ENCODE measurements at regions not wholly inside any gene's neighbourhood (a gene's known extent, or its start where the extent isn't known, plus 50 kb on each side); places are given as distances from the start of the nearest gene placed in this dataset.

DNA sequence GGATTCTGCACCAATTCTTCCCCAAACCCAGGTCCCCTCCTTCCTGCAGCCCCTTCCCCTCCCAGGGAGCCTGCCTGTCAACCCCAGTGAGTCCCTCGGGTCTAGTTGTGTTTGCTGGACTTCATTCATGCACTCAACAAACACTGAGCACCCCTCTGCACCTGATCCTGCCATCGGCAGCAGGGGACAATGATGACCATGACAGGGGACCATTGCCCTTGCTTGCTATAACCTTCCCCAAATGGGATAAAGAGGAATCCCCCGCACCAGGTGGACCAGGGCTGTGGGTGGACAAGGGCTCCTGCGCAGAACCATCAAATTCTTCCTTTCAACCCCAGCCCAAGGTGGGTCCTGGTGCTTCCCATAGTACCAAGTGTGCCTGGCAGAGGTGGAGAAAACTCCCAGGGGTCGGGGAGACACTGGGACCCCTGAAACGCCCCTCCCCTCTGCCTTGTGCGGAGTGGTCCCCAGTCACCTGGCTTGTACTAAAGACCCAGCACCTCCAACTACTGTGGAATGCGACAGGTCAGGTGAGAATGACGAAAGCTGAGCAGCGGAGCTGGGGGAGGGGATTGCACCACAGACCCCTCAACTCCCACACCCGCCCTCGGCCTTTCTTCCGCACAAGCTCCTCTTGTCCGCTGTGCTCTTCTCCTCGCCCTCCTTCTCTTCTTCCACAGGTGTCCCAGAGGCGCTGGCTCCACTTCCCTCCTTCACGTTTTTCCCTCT lies 119.9 kb upstream of the ZNF217 start:
- peak in 1 of 3 experiments; percentile 1 for DNase-seq

DNA sequence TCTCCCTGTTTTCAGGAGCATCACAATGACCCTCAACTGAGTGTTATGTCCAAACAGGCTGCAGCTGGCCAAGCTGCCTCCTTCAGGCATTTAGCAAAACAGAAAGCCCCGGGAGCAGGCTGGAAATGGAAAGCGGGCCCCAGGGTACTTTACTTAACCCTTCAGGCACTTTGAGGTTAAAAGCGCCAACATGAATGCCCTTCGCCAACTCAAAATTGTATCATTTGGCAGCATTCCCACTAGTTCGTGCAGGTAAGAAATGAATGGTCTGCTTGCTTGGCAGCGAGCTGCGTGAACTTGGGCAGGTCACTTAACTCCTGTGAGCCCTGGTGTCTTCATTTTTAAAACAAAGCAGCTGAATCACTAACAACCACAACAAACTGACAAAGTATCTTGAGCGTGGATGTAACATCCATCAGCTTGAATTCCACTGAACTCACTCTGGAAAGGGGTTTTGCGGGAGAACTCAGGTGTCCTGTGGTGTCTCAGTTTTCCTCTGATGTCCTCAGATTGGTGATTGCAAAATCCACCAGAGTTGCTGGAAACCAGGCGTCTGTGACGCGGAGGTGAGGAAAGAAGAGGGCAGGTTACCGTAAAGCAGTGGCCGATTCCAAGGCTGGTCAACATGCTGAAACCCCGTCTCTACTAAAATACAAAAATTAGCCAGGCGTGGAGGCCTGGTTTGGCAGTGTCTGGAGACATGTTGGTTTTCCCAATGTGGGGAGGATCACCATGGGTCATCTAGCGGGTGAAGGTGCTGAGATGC lies 118.8 kb upstream of the ZNF217 start:
- DNase-seq, result peak in 1 of 3 experiments; percentile 41

DNA sequence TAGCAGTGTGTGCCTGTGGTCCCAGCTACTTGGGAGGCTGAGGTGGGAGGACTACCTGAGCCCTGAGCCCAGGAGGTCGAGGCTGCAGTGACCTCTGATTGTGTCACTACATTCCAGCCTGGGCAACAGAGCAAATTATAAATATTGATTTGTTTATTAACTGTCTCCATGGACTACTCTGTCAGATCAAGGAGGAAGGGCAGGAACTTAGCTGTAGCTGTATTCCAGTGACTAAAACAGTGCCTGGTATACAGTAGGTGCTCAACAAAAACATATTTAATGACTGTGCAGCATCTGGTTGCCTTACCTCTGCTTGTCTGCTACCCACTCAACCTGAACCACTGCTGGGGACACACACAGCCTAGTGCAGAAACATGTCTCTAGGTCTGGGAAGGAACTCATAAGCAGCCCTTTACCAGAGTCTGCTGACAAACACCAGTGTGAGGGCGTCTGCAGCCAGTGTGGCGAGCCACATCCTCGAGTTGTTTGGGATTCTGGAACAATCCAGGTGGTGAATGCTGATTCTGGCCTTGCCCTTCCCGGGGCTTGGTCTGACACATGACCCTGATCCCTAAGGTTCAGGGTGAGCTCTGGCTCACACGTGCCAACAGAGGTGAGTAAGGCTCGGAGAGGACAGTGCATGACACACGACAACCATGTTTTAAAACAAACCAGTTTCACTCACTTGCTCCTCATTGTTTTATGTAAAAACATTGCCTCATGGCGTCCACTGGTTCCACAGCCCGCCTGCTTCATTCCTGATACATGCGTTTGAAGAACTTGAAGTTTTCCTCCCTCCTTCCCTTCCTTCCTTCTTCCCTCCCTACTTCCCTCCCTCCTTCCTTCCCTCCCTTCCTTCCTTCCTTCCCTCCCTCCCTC lies 117.9 kb upstream of the ZNF217 start:
- DNase-seq, result no peak

DNA sequence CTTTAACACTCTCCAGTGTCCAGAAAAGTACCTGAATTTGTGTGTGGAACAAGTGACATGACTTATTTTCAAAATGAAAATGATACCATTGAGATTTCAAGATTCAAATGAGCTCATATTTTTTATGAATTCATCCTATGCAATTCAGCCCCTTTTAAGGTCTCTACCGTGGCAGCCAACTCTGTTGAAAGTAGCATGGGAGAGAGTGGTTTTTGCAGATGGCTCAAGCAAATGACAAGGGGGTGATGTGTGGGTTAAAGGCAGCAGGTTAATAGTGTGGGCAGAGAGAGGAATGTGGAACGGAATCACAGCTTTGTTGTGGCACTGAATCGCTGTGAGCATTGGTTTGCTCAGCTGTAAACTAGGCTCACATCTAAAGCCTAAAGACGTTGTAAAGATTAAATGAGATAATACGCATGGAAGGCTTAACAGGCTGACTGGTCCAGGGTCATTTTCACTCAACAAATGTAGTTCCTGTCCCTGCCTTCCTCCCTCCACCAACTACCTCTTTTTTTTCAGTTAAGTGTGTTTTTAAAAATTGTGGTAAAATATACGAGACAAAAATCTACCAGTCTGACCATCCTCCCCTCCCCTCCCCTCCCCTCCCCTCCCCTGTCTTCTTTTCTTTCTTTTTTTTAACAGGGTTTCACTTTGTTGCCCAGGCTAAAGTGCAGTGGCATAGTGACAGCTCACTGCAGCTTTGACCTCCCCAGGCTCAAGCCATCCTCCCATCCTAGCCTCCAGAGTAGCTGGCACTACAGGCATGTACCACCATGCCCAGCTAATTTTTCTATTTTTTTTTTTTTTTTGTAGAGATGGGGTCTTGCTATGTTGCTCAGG lies 114.7 kb upstream of the ZNF217 start:
- no peak for DNase-seq

DNA sequence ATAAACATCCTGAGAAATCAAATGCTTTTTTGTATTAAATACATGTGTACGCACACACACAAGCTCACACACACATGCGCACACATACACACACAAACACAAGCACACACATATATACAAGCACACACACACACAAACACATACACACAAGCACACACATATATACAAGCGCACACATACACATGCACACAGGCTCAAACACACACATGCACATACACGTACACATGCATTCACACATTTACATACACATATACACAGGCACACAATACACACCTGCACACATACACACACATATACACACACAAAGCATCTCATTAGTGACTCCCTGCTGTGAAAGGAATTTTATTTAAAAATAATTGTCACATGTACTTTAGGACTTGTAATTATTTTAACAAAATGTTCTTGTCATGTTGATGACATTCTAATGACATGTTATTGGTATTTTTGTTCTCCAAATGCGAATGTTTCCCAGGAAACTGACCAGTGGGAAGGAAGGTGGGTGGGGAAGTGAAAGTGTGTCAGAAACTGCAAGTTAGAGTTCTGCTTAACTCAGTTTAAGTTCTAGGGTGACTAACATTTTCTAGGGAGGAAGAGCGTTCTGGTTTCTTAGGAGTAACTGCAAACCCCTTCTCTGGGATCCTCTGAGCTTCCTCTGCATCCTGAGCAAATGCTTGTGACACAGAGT lies 113.9 kb upstream of the ZNF217 start:
- DNase-seq, result no peak

DNA sequence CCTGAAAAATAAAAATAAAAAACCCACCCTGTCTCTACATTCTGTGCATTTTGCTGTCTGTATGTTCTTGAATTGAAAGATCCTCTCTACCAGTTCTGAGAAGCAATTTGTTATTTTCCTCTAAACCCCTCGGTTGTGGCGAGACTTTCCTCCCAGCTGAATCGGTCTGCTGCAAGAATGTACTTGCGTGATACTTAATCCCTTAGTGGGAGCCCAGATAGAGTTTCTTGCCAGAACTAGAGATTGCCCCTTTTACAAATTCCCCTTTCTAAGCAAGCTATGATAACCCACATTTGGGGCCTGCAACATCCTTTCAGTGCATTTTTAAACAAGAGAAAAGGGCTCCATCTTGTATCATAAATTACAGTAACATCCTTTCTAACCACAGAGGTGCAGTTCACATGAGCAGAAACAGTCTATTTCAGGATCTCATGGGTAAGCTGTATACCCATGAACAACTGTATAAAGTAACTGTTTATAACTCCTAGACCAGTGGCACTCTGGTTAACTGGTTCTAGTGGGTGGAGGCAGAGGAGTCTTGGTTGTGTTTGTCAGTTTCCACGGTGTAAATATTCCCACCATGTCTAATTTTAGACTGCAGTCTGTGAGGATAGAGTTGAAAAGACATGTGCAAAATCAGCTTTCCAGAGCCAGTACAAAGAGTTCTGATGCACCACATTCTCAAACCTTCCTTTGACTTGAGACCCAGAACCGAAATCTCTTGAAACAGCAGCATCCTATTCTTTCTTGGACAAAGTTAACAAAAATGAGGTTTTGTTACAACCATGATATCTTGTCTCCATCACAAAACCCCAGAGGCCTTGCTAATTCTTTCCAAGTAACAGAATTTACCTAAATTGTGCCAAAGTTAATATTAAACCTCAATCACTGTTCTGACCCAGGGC lies 113.1 kb upstream of the ZNF217 start:
- no peak for DNase-seq

DNA sequence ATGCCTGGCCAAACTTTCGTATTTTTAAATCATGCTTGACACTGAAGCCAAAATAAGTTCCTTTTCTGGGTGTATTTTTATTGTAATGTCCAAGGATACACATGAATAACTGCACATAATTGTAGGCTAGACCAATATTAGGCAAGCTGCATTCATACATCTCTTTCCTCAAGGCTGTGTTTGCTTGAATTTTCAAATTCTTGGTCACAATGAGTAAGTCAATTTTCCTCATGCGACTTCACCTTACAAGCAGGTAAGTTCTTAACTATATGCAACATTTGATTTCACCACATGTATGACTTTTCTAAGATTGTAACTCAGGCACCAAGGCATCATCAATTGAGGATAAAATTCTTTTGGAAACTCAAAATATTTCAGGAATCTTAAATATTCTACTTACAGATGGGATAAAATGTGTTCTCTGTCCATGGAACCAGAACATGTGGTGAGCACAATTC lies 112.4 kb upstream of the ZNF217 start:
- DNase-seq, result no peak

DNA sequence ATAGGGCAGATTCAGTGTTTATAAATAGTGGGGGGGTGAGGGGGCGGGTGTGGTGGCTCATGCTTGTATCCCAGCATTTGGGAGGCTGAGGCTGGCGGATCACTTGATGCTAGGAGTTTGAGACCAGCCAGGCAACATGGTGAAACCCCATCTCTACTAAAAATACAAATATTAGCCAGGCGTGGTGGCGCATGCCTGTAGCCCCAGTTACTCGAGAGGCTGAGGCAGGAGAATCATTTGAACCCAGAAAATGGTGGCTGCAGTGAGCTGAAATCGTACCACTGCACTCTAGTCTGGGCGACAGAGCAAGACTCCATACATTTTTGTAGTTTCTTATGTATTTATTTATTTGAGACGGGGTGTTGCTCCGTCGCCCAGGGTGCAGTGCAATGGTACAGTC lies 109.0 kb upstream of the ZNF217 start:
- DNase-seq, result no peak

DNA sequence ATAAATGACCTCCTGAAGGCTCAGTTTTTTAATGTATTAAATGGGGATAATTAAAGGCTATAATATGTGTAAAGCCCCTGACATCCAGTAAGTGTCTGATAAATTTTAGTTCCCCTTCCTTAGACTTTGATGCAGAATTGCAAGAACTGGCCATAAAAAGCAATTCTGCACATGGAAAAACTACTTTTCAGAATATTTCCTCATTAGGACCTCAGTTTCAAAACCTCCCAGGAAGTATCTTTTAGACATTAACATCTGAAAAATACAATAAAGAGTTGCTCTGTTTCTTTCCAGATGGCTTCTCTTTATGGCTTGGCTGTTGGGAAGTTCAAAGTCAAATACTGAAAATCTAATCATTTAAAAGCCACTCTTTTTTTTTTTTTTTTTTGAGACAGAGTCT lies 106.3 kb upstream of the ZNF217 start:
- DNase-seq, result no peak

DNA sequence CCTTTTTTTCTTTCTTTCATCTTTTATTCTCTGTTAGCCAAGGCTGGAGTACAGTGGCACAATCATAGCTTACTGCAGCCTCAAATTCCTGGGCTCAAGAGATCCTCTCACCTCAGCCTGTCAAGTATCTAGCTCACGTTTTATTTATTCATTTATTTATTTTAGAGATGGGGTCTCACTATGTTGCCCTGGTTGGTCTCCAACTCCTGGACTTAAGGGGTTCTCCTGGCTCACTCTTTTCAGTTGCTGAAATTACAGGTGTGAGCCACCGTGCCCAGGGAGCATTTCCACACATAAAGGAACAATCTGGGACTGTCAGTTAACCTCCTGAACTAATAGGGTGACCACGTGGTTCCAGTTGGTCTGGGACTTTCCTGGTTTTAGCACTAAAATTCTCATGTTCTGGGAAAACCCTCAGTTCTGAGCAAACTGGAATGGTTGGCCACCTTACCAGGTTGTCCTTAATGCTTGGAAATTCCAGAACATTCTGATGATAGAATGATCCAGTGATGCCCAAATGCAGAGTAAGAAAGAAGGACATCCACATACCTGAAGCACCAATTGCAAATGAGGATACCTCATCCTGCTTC lies 105.5 kb upstream of the ZNF217 start:
- no peak for DNase-seq

DNA sequence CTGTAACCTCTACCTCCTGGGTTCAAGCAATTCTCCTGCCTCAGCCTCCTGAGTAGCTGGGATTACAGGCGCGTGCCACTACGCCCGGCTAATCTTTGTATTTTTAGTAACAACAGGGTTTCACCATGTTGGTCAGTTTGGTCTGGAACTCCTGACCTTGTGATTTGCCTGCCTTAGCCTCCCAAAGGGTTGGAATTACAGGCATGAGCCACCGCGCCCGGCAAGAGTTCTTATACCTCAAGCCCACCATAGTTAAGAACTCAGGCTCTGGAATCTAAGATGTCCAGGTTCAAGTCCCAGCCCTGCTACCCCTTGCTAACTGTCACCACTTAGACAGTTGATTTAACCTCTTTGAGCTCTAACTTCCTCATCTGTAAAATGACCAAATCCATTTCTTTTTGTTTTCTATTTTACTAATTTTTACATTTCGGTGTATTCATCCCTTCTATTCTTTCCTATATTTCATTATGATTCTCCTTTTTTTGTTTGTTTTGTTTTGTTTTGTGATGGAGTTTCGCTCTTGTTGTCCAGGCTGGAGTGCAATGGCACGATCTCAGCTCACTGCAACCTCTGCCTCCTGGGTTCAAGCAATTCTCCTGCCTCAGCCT lies 104.8 kb upstream of the ZNF217 start:
- DNase-seq, result no peak

DNA sequence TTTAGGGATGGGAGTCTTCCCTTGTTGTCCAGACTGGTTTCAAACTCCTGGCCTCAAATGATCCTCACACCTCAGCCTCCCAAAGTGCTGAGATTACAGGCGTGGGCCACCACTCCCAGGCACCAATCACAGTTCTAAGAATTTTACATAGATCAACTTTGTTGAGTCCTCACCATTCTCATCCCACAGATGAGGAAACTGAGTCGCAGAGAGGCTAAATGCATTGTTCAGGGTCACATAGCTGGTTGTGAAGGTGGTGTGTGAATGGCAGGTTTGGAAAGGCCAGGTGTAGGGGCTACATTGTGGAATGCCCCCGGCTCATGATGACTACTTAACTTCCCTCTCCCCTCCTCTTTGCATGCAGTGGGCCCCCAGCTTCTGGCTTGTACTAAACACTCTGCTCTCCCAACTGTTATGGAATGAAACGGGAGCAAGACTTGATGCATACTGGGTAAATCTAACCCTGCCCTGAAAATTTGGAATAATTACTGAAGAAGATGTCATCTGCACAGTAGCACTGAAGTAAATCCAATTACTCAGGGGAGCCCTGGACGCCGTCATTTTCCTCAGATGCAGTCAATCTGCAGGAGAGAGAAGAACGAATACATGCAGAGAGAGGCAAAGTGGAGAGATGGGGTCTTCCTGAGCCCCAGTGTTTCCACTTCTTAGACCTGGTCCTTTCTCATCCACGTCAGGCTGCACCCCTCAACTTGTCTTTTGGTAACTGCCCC lies 102.3 kb upstream of the ZNF217 start:
- no peak for DNase-seq

DNA sequence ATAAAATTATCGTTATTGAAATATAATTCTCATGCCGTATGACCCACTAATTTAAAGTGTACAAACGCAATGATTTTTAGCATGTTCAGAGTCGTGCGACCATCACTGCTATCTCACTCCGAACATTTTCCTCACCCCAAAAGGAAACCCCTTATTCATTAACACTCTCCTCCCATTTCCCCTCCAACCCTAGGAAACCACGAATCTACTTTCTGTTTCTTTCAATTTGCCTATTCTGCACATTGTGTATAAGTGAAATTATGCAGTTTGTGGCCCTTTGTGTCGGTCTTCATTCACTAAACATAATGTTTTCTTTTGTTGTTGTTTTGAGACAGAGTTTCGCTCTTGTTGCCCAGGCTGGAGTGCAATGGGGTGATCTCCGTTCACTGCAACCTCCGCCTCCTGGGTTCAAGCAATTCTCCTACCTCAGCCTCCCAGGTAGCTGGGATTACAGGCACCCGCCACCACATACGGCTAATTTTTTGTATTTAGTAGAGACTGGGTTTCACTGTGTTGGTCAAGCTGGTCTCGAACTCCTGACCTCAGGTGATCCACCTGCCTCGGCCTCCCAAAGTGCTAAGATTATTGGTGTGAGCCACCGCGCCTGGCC lies 99.7 kb upstream of the ZNF217 start:
- DNase-seq, result no peak

DNA sequence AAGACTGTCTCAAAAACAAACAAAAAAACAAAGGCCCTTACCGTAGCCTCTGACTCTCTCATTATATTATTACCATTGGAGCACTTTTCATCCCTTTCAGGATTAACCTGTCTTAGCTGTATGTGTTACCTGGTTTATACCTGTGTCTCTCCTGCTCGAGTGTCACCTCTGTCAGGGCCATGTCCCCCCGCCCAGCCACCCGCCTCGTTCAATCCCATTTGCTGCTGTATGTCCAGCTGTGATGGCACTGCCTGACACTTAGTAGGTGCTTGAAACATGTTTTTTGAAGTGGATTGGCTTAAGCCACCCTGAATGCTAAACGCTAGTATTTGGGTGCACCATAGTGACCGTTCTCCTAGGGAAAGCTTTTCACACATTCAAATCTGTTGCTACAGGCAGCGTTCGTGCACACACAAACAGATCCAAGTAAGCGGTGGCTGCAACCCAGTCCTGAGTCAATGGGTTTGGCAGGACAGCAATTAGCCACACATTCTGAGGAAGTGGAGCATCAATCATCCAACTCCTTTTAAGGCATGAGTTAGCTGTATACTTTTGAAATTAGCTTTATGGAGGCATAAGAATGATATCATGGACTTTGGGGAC lies 98.9 kb upstream of the ZNF217 start:
- no peak for DNase-seq

DNA sequence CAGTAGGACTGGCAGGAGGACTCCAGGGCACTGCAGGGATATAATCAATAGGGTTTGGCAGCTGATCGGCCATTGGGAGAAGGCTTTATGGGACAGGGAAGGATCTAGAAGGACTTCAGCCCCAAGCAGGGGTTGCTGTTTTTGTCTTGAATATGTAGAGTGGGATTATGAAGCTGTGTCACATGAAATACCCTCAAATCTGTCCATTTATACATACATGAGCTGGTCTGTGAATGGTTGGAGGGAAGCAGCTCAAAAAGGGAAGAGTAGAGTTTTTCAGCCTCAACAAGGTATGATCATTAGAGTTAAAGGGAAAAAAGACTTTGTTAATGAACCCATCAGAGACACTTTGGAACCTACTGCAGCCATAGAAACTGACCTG lies 98.2 kb upstream of the ZNF217 start:
- DNase-seq, result no peak

DNA sequence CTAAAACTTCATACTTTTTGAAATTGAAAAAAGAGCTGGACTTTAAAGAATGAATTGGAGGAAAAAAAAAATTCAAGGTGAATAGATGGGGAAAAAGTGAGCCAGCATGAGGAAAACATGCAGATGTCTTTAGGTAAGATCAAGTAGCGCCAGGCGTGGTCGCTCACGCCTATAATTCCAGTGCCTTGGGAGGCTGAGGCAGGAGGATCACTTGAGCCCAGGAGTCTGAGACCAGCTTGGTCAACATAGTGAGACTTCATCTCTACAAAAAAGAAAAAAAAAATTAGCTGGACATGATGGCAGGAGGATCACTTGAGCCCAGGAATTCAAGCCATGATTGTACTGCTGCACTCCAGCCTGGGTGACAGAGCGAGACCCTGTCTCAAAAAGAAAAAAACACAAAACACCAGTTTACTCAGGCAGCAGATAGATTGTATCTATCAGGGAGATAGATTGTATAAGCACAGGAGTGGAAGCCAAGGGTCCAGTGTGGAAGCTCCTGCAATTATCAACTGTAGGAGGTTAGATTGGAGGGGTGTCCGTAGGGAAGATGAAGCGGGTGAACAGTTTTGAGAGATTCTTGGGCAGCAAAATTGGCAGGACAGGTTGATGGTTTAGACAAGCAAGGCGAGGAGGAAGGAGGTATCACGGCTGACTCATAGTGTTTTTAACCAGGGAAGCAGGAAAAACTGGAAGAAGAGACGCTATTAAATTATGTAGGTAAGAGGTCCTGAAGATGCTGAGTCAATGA lies 97.6 kb upstream of the ZNF217 start:
- no peak for DNase-seq

DNA sequence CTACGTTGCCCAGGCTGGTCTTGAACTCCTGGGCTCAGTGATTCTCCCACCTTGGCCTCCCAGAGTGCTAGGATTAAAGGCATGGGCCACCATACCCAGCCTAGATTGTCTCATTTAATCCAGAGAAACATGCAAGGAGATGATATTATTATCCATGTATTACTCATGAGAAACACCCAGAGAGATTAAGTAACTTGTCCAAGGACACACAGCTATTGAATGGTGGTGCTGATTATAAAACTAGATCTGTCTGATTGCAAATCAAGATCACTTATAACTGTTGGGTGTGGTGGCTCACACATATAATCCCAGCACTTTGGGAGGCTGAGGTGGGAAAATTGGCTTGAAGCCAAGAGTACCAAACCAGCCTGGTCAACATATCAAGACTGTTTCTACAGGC lies 94.4 kb upstream of the ZNF217 start:
- no peak for DNase-seq

Data from NCI-H1417 (cell line).